NB4 (cell line): ENCODE measurements at regions not wholly inside any gene's neighbourhood (a gene's known extent, or its start where the extent isn't known, plus 50 kb on each side); places are given as distances from the start of the nearest gene placed in this dataset.

ENCODE experiments used
- DNase-seq: peaks from one replicate; pipeline ENCODE4 v3.0.0; 2010; ENCODE audit warnings: low read depth
- H3K4me3 ChIP-seq: one replicate; pipeline ENCODE4 v1.5.1; 2011; ENCODE audit warnings: mild to moderate bottlenecking, low read depth, low read length, moderate library complexity
- CTCF ChIP-seq: IDR thresholded peaks from one replicate; pipeline ENCODE4 v1.5.1; 2012; ENCODE audit warnings: low read depth, low read length
- MAX ChIP-seq: IDR thresholded peaks from 2 replicates; pipeline ENCODE4 v1.6.1; 2011; ENCODE audit warnings: low read depth, low read length
- MYC ChIP-seq: IDR thresholded peaks from 2 replicates; pipeline ENCODE4 v1.6.1; 2011; ENCODE audit warnings: low read depth, low read length
- POLR2A ChIP-seq: IDR thresholded peaks from 2 replicates; pipeline ENCODE4 v1.6.1; 2011; ENCODE audit warnings: mild to moderate bottlenecking; ENCODE audit not compliant: insufficient read length; ENCODE audit errors: extremely low read depth

- no peak overlapping the region for H3K4me3 ChIP-seq
- DNase-seq: peak; percentile 32
- TF ChIP-seq MYC (no peak), POLR2A (no peak), MAX (no peak), CTCF (no peak)
Observed at GRCh38 chr16:85170590-85171003, 58.3 kb upstream of the CIBAR2 start.

GRCh38 chr16:85171004-85171758, 58.9 kb upstream of the CIBAR2 start:
- no peak overlapping the region for H3K4me3 ChIP-seq
- TF ChIP-seq CTCF (no peak), MAX (no peak), MYC (no peak), POLR2A (no peak)
- DNase-seq: no peak

GRCh38 chr16:85171759-85172454, 59.6 kb upstream of the CIBAR2 start:
- DNase-seq: peak; percentile 37
- no peak overlapping the region for H3K4me3 ChIP-seq
- TF ChIP-seq CTCF: no peak
- TF ChIP-seq POLR2A: no peak
- no peak for TF ChIP-seq MYC

- no peak overlapping the region for H3K4me3 ChIP-seq
- peak; percentile 57 for DNase-seq
- no peak for TF ChIP-seq POLR2A
- peak; percentile 59 for TF ChIP-seq CTCF
- no peak for TF ChIP-seq MYC
Observed at GRCh38 chr16:85172455-85173145, 60.3 kb upstream of the CIBAR2 start.

- TF ChIP-seq MAX (no peak), CTCF (no peak), MYC (no peak), POLR2A (no peak)
- no peak for DNase-seq
- no peak overlapping the region for H3K4me3 ChIP-seq
Observed at GRCh38 chr16:85173146-85173980, 61.1 kb upstream of the CIBAR2 start.
